ENCODE measurements at regions not wholly inside any gene's neighbourhood (a gene's known extent, or its start where the extent isn't known, plus 50 kb on each side); places are given as distances from the start of the nearest gene placed in this dataset.
"Not testable (repeated sequence)": the region's sequence is repeated elsewhere in the genome, so short reads cannot be mapped to it uniquely, and the experiment has no call there.

DNA sequence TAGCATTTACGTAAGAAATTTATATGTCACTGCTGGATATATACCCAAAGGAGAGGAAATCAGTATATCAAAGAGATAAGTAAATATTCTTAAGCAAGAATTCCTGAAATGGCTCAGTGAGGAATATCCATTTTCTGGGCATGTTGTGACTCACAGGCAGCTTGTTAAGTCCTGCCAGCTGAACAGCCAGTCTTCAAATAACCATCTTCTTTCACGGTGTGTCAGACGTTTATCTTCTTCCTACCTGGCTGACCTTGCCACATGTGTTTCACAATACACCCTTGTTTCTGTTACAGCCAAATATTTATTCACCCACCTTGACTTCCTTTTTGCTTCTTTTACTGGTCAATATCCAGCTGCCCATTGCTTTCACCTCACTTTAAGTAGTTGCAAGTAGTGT, 648.1 kb downstream of the ANKRD7 start:
- H3K27ac Mint-ChIP-seq, result no peak overlapping the region
- no peaks in the 10 kb centered on the region for H3K9me3 ChIP-seq (ENCODE audit: control insufficient read depth, low read length, poor library complexity, severe bottlenecking)
- DNase-seq (no peak), ATAC-seq (no peak)
- no peaks in the 10 kb centered on the region for H3K27me3 Mint-ChIP-seq
- no peak overlapping the region for H3K4me3 Mint-ChIP-seq
- no peaks in the 10 kb centered on the region for H3K36me3 Mint-ChIP-seq (ENCODE audit: low read depth)
- H3K4me1 Mint-ChIP-seq, result no peaks in the 10 kb centered on the region

DNA sequence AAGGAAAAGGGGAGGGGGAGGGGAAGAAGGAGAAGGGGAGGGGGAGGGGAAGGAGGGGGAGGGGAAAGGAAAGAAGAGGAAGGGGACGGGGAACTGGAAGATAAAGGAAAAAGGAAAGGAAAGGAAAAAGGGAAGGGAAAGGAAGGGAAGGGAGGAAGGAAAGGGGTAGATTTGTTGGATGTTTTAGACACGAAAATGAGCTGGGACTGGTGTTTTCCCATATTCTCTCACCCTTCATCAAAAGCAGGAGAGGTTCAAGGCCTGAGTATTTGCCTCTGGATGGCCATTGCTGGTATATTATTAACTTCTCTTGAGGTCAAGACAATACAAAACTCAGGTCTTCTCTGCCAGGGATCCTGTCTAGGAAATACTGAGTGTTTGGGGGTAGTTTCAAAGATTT, 652.7 kb downstream of the ANKRD7 start:
- Mint-ChIP-seq H3K36me3 (ENCODE audit: low read depth) (no peaks in the 10 kb centered on the region), H3K27ac (no peak overlapping the region), H3K27me3 (no peaks in the 10 kb centered on the region), H3K4me3 (no peak overlapping the region), H3K4me1 (no peaks in the 10 kb centered on the region)
- ATAC-seq, result no peak
- no peak for DNase-seq
- no peaks in the 10 kb centered on the region for H3K9me3 ChIP-seq (ENCODE audit: control insufficient read depth, low read length, poor library complexity, severe bottlenecking)

DNA sequence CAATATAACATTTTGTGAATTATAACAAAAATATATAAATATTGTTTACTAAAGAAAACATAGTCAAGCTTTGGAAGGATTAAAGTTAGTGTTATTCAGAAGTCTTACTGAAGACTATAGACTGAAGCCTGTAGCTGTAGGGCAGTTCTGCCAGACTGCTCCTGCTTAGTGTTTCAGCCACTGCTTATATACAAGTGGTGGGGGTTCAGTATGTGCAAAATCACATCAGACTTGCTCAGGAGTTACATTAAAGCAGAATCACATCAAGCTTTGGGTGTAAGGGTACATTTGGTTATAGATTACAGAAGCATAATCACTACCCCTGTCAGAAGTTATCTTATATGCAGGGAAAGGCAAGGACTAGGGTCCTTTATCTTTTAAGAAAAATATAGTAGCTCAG, 653.8 kb downstream of the ANKRD7 start:
- no peaks in the 10 kb centered on the region for H3K9me3 ChIP-seq (ENCODE audit: control insufficient read depth, low read length, poor library complexity, severe bottlenecking)
- ATAC-seq (no peak), DNase-seq (no peak)
- Mint-ChIP-seq H3K27me3 (no peaks in the 10 kb centered on the region), H3K36me3 (ENCODE audit: low read depth) (no peaks in the 10 kb centered on the region), H3K27ac (no peak overlapping the region), H3K4me1 (no peaks in the 10 kb centered on the region), H3K4me3 (no peak overlapping the region)

DNA sequence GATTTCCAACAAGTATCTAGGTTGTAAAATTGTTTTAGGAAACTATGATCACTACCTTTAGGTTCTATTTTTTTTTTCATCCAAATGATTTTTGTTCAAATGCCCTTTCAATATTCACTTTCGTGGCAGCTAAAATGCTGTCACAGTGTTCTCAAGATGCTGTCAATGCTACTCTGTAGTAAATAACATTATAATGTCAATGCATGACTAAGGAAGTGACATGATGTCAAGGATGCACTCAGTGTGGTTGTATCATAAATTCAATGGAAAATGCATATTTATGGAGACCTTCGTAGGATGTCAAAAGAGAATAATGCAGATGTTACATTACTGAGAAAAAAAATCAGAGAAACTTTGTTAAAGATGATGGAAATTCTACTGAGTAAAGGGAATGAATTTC, 673.8 kb downstream of the ANKRD7 start:
- ATAC-seq (no peak), DNase-seq (no peak)
- no peak overlapping the region for H3K27ac Mint-ChIP-seq
- no peaks in the 10 kb centered on the region for H3K4me1 Mint-ChIP-seq
- H3K9me3 ChIP-seq (ENCODE audit: control insufficient read depth, low read length, poor library complexity, severe bottlenecking), result no peaks in the 10 kb centered on the region
- H3K4me3 Mint-ChIP-seq, result no peak overlapping the region
- H3K27me3 Mint-ChIP-seq, result no peaks in the 10 kb centered on the region
- no peaks in the 10 kb centered on the region for H3K36me3 Mint-ChIP-seq (ENCODE audit: low read depth)

DNA sequence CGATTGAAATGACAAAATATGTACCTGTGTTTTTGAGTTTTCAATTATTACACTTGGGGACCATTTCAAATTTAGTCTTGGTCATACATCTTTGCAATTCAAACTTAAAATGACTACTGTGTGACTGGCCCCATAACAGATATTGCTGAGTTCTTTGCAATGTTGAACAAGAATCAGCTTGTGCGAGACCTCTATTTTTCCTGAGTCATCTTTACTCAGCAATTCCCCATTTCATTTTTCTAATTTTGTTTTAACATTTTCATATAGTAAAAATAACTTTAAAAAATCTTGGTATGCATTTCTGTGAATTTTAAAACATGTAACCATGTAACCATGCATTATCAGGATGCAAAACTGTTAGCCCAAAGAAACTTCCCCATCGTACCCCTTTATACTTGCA, 678.1 kb downstream of the ANKRD7 start:
- no peaks in the 10 kb centered on the region for H3K4me1 Mint-ChIP-seq
- no peak for ATAC-seq
- no peak overlapping the region for H3K27ac Mint-ChIP-seq
- DNase-seq, result no peak
- H3K9me3 ChIP-seq (ENCODE audit: control insufficient read depth, low read length, poor library complexity, severe bottlenecking), result no peaks in the 10 kb centered on the region
- no peaks in the 10 kb centered on the region for H3K36me3 Mint-ChIP-seq (ENCODE audit: low read depth)
- H3K4me3 Mint-ChIP-seq, result no peak overlapping the region
- no peaks in the 10 kb centered on the region for H3K27me3 Mint-ChIP-seq

DNA sequence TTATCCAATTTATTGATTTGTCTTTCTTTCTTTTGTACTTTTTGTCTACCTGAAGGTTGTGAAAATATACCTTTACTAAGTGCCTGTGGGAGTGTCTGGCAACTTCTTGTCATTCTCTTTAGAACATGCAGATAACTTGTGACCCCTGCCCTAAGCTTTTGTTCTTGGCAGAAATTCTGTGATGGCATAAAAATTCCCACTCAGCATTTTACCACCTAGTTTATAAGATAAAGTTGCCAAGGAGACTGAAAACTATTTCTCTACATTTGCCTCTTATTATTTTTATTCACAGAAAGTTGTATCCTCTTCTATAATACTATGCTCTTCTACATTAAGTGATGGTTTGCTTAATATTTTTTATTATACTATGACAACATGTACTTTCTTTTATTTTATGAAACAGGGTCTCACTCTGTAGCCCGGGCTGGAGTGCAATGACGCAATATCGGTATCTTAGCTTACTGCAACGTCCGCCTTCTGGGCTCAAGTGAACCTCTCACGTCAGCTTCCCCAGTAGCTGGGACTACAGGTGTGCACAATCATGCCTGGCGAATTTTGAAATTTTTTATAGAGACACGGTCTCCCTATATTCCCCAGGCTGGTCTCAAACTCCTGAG, 683.5 kb downstream of the ANKRD7 start:
- no peaks in the 10 kb centered on the region for H3K9me3 ChIP-seq (ENCODE audit: control insufficient read depth, low read length, poor library complexity, severe bottlenecking)
- Mint-ChIP-seq H3K4me1 (no peaks in the 10 kb centered on the region), H3K36me3 (ENCODE audit: low read depth) (no peaks in the 10 kb centered on the region), H3K27ac (no peak overlapping the region), H3K4me3 (no peak overlapping the region), H3K27me3 (no peaks in the 10 kb centered on the region)
- ATAC-seq (no peak), DNase-seq (no peak)

DNA sequence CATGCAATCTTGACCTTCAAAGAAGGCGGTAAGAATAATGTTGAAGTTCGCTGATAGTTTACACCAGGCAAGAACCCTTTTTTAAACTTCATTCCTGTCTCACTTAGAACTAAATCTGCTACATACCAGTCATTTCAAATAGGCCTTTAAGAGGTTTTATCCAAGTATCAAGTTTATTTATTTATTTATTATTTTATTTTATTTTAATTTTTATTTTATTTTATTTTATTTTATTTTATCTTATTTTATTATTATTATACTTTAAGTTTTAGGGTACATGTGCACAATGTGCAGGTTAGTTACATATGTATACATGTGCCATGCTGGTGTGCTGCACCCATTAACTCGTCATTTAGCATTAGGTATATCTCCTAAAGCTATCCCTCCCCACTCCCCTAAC, 691.6 kb downstream of the ANKRD7 start:
- H3K27ac Mint-ChIP-seq; H3K4me3 Mint-ChIP-seq; ATAC-seq; H3K4me1 Mint-ChIP-seq; H3K27me3 Mint-ChIP-seq; H3K9me3 ChIP-seq (ENCODE audit: control insufficient read depth, low read length, poor library complexity, severe bottlenecking); H3K36me3 Mint-ChIP-seq (ENCODE audit: low read depth); DNase-seq: not testable (repeated sequence)

DNA sequence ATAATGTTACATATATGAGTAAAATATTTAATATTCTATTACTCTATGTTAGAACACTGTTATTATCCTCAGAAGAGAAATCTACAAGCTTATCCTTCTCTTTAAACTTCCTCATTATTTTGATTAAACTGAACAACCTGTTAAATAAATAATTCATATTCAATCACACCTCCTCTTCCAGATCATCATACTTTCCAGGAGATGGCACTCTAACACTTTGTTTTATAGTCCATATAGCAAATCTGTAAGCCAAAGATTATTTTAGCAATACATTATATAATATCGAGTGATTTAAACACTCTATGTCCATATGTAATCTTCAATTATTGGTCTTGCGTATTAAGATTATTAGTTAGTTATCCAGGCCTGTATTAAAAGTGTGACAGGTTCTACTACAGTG, 694.1 kb downstream of the ANKRD7 start:
- Mint-ChIP-seq H3K27ac (no peak overlapping the region), H3K27me3 (no peaks in the 10 kb centered on the region), H3K36me3 (ENCODE audit: low read depth) (no peaks in the 10 kb centered on the region), H3K4me1 (no peaks in the 10 kb centered on the region), H3K4me3 (no peak overlapping the region)
- no peak for DNase-seq
- ATAC-seq, result no peak
- H3K9me3 ChIP-seq (ENCODE audit: control insufficient read depth, low read length, poor library complexity, severe bottlenecking), result no peaks in the 10 kb centered on the region

DNA sequence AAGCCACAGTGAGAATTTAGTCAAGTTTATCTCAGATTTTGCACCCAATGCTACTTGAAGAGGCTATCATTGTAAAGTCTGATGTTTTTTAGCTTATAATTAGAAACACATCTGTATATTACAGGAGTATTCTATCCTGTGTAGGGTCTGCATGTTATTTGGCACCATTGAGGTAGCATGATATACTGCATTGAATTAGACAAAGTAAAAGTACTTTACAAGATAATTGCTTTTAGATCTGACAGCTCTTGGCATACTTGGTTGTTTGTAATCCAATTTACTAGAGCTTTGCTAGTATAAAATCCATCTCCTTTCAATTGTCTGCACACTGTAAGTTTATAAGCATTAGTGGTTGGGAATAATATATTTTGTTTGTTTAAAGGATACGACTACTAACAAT, 714.3 kb downstream of the ANKRD7 start:
- H3K9me3 ChIP-seq (ENCODE audit: control insufficient read depth, low read length, poor library complexity, severe bottlenecking), result no peaks in the 10 kb centered on the region
- Mint-ChIP-seq H3K27ac (no peak overlapping the region), H3K4me1 (no peaks in the 10 kb centered on the region), H3K4me3 (no peak overlapping the region), H3K27me3 (no peaks in the 10 kb centered on the region), H3K36me3 (ENCODE audit: low read depth) (no peaks in the 10 kb centered on the region)
- DNase-seq, result no peak
- no peak for ATAC-seq

DNA sequence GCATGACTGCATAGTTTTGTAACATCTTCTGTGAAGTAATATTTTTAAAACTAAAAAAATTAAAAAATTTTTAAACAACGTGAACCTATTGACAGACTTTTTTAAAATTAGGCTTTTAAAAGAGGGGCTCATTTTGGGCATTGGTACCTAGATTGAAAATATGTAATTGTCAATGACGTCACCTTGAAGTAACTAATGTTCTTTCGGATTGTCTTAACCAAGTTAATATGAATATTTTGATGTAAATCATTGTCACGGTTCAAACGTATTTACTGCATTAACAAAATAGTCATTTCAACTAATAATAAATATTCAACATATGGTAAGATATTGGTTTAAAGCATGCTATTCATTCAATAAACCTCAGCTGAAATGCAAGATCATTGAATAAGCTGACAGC, 719.8 kb downstream of the ANKRD7 start:
- no peak overlapping the region for H3K27ac Mint-ChIP-seq
- no peaks in the 10 kb centered on the region for H3K36me3 Mint-ChIP-seq (ENCODE audit: low read depth)

DNA sequence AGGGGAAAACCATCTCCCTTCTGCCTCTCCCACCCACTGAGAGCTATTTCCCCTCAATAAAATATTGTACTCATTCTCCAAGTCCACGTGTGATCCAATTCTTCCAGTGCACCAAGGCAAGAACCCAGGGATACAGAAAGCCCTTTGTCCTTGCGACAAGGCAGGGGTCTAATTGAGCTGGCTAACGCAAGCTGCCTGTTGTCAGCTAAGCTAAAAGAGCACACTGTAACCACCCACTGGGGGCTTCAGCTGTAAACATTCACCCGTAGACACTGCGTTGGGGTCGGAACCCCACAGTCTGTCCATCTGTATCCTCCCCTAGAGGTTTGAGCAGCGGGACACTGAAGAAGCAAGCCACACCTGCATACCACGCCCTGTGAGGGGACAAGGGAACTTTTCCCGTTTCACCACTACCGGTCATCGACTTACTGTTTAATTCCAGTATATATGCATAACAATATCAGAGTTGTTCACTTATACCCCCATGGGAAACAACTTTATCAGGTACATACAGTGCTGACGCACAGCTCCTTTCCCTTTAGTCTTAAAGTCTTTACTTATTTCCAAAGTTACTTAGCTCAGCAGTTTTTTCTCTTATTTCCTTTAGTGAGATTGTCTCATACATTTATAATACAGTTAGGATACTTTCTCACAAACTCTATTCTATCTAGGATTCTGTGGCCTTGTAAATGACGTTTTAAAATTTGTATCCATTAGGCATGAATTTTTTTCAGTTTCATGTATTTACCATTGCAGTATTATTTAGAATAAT, 721.6 kb downstream of the ANKRD7 start:
- Mint-ChIP-seq H3K4me3 (no peak overlapping the region), H3K4me1 (no peaks in the 10 kb centered on the region), H3K27ac (no peak overlapping the region), H3K27me3 (no peaks in the 10 kb centered on the region), H3K36me3 (ENCODE audit: low read depth) (no peaks in the 10 kb centered on the region)
- ATAC-seq (no peak), DNase-seq (no peak)
- no peaks in the 10 kb centered on the region for H3K9me3 ChIP-seq (ENCODE audit: control insufficient read depth, low read length, poor library complexity, severe bottlenecking)

More for the DNA sequence above, 719.8 kb downstream of the ANKRD7 start:
- Mint-ChIP-seq H3K4me3 (no peak overlapping the region), H3K4me1 (no peaks in the 10 kb centered on the region), H3K27me3 (no peaks in the 10 kb centered on the region)
- ATAC-seq, result no peak
- no peak for DNase-seq
- H3K9me3 ChIP-seq (ENCODE audit: control insufficient read depth, low read length, poor library complexity, severe bottlenecking), result no peaks in the 10 kb centered on the region

DNA sequence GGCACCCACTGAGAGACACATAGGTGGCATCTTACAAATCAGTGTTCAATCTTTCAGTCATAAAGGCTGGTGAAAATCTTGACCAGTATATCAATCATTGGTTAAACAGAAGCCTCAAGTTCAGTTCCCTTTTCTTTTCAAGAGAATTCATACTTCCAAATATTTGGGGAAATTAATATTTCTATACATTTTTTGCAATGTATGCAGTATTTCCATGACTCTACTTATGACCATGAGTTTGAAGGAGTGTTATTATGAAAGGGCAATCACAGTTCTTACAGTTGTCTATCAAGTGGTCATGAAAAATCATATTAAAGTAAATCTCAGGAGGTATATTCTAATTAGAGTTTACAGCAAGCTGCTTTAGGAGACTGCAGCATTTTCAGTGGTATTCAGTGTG, 724.0 kb downstream of the ANKRD7 start:
- H3K27me3 Mint-ChIP-seq, result no peaks in the 10 kb centered on the region
- H3K27ac Mint-ChIP-seq, result no peak overlapping the region
- DNase-seq (no peak), ATAC-seq (no peak)
- H3K9me3 ChIP-seq (ENCODE audit: control insufficient read depth, low read length, poor library complexity, severe bottlenecking), result no peaks in the 10 kb centered on the region
- H3K36me3 Mint-ChIP-seq (ENCODE audit: low read depth), result no peaks in the 10 kb centered on the region
- H3K4me1 Mint-ChIP-seq, result no peaks in the 10 kb centered on the region
- no peak overlapping the region for H3K4me3 Mint-ChIP-seq

DNA sequence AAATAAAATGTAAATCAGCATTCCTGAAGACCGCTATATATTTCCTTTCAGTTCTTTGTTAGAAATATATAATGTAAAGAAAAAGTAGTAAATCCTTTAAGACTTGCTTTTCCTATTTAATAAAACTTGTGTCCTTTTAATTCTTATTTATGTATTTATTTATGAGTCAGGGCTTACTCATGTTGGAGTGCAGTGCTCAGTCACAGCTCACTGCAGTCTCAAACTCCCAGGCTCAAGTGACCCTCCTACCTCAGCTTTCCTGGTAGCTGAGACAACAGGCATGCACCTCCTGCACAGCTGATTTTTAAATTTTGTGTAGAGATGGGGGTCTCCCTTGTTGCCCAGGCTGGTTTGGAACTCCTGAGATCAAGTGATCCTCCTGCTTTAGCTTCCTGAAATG, 724.5 kb downstream of the ANKRD7 start:
- Mint-ChIP-seq H3K27ac (no peak overlapping the region), H3K4me1 (no peaks in the 10 kb centered on the region), H3K36me3 (ENCODE audit: low read depth) (no peaks in the 10 kb centered on the region), H3K4me3 (no peak overlapping the region), H3K27me3 (no peaks in the 10 kb centered on the region)
- ATAC-seq (no peak), DNase-seq (no peak)
- H3K9me3 ChIP-seq (ENCODE audit: control insufficient read depth, low read length, poor library complexity, severe bottlenecking), result no peaks in the 10 kb centered on the region

DNA sequence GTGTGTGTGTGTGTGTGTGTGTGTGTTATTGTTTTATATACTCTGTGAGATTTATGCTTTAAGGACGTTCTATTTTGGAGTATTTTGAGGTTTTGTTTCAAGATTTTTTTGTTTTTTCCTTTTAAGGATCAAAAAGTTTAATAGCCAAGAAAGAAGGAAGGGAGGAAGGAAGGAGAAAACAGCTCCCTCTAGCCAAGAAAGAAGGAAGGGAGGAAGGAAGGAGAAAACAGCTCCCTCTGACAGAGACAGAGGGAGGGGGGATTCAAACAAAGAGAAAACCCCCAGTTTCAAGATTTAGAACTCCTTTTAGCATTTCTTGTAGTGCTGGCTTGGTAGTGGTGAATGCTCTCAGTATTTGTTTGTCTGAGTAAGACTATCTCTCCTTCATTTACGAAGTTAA, 731.8 kb downstream of the ANKRD7 start:
- not testable (repeated sequence) for ATAC-seq; H3K27me3 Mint-ChIP-seq; H3K9me3 ChIP-seq (ENCODE audit: control insufficient read depth, low read length, poor library complexity, severe bottlenecking); H3K27ac Mint-ChIP-seq; DNase-seq; H3K4me1 Mint-ChIP-seq; H3K36me3 Mint-ChIP-seq (ENCODE audit: low read depth); H3K4me3 Mint-ChIP-seq

Measured in T-helper 17 cell (primary cell).